ENCODE measurements at regions not wholly inside any gene's neighbourhood (a gene's known extent, or its start where the extent isn't known, plus 50 kb on each side); places are given as distances from the start of the nearest gene placed in this dataset.

DNA sequence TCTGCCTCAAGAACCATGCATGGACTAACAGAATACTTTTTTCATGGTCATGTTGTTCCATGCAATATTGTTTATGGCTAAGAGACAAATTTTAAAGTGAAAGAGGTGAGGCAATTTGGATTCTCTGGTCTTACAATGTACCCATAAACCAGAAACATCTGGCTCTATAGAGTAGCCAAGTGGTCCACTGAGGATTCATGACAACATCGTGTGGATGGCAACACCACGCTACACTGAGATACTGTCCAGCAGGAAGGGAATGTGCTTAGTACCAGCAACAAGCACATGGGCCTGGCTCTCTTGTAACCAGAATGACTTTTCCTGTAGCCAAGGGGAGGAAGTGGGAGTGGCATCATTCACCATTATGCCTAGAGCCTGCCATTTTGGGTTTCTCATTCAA is 218.2 kb downstream of the GADD45G start:
- Mint-ChIP-seq H3K27ac (no peak overlapping the region), H3K4me1 (ENCODE audit: low read depth) (peaks cover 8% of the 10 kb centered on the region), H3K36me3 (ENCODE audit: low read depth) (no peaks in the 10 kb centered on the region), H3K4me3 (no peak overlapping the region), H3K27me3 (no peaks in the 10 kb centered on the region), H3K9me3 (no peaks in the 10 kb centered on the region)

DNA sequence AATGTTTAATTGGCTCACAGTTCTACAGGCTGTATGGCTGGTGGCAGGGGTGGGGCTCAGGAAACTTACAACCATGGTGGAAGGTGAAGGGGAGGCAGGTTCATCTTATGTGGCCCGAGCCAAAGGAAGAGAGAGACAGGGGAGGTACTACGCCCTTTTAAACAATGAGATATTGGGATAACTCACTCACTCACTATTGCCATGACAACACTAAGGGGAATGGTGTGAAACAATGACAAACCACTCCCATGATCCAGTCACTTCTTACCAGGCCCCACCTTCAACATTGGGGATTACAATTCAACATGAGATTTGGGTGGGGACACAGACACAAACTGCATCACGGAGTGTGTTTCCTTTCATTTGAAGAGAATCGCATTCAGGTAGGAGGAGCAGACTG is 220.9 kb downstream of the GADD45G start:
- no peaks in the 10 kb centered on the region for H3K36me3 Mint-ChIP-seq (ENCODE audit: low read depth)
- peaks cover 3% of the 10 kb centered on the region for H3K9me3 Mint-ChIP-seq
- H3K27ac Mint-ChIP-seq, result no peak overlapping the region
- H3K4me3 Mint-ChIP-seq, result no peak overlapping the region
- no peaks in the 10 kb centered on the region for H3K27me3 Mint-ChIP-seq
- peaks cover 19% of the 10 kb centered on the region for H3K4me1 Mint-ChIP-seq (ENCODE audit: low read depth)

DNA sequence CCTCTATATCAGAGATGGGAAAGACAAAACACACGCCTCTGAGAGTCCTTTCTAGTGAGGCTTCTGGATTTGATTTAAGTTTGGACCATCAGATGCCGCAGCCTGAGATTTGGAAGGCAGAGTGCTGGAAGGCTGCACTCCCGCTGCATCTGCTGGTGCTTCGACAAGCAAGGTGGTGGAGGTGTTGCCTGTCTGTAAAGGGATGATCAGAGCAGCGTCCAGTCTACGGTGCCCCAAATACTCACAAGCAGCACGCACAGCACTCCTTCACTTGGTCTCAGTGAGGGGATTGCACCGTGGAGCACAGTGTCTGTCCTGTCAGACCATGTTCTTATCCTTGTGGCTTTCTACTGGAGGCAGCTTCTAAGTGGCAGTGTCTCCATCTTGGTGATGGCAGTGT is 221.4 kb downstream of the GADD45G start:
- Mint-ChIP-seq H3K27ac (no peak overlapping the region), H3K4me3 (no peak overlapping the region), H3K36me3 (ENCODE audit: low read depth) (no peaks in the 10 kb centered on the region), H3K4me1 (ENCODE audit: low read depth) (peaks cover 19% of the 10 kb centered on the region), H3K9me3 (peaks cover 3% of the 10 kb centered on the region), H3K27me3 (no peaks in the 10 kb centered on the region)

DNA sequence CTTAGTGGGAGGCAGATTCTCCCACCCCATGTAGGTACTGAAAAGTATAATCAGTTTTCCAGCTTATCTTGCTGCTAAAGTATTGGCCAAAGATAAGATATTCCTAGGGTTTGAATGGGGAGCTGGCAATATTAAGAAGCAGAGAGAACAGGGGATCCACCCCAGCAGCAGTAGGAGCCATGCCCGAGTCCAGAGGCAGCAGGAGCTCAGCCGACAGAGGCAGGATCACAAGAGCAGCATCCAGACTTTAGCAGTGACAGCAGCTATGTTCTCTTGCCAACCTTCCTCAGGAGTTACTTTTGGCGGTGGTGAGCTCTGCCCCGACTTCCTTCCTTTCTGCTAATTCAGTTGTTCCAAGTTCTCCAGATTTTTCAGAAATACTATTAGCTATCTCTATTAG is 224.5 kb downstream of the GADD45G start:
- peaks cover 3% of the 10 kb centered on the region for H3K9me3 Mint-ChIP-seq
- no peaks in the 10 kb centered on the region for H3K36me3 Mint-ChIP-seq (ENCODE audit: low read depth)
- no peaks in the 10 kb centered on the region for H3K27me3 Mint-ChIP-seq
- H3K27ac Mint-ChIP-seq, result no peak overlapping the region
- peaks cover 19% of the 10 kb centered on the region for H3K4me1 Mint-ChIP-seq (ENCODE audit: low read depth)
- H3K4me3 Mint-ChIP-seq, result no peak overlapping the region

DNA sequence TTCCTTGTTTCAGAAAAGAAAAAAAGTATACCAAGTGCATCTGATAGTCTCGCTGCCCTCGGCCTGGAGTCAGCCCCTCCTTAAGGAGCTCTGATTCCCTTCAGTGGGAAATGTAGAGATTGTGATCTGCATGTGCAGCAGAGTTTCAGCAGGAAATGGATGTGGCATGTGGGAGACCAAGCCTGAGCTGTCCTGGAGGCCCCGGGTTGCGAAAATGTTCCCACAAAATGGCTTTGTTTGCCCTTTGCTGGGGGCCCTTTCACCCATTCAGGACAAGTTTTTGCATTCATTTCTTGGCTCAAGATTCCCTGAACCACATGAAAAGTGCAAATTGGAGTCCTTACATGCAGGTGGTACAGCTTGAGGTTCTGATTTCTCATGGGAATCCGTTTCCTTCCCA is 230.9 kb downstream of the GADD45G start:
- no peak overlapping the region for H3K4me3 Mint-ChIP-seq
- no peak overlapping the region for H3K27ac Mint-ChIP-seq
- no peaks in the 10 kb centered on the region for H3K4me1 Mint-ChIP-seq (ENCODE audit: low read depth)
- H3K36me3 Mint-ChIP-seq (ENCODE audit: low read depth), result no peaks in the 10 kb centered on the region
- H3K27me3 Mint-ChIP-seq, result no peaks in the 10 kb centered on the region
- H3K9me3 Mint-ChIP-seq, result no peaks in the 10 kb centered on the region

DNA sequence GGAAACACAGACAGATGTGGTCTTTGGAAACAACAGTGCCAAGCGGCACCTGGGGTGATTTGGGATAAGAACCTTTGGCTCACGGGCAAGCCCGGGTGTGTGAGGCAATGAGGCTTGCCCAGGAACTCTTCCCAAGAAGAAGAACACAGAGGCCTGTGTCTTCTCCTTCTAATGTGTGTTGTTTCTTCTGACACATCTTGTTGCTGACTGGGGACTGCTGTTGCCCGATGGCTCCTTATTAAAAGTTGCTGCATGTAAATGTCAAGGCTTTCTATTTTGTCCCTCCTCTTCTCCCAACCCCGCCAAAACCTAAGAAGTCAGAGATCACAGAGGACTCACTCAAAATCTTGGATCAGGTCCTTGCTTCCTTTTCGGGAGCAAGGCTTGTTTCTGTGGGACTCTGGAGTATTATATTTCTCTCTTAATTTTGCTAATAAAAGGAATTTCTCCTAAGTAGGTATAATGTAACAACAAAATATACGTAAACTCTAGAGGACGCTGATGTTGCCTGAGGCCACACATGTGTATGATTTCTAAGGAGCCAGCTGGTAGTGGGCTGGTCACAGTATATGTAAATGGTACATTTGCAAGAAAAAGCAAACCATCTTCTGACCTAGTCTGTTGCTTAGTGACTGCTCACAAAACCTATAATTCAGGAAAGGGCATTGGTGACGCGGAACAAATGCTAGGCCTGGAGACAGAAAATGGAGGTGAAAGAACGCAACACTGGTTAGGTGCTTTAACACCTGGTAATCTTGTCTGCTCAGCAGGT is 232.5 kb downstream of the GADD45G start:
- no peaks in the 10 kb centered on the region for H3K9me3 Mint-ChIP-seq
- no peak overlapping the region for H3K27ac Mint-ChIP-seq
- no peak overlapping the region for H3K4me3 Mint-ChIP-seq
- H3K4me1 Mint-ChIP-seq (ENCODE audit: low read depth), result no peaks in the 10 kb centered on the region
- peaks cover 3% of the 10 kb centered on the region for H3K27me3 Mint-ChIP-seq
- H3K36me3 Mint-ChIP-seq (ENCODE audit: low read depth), result no peaks in the 10 kb centered on the region

DNA sequence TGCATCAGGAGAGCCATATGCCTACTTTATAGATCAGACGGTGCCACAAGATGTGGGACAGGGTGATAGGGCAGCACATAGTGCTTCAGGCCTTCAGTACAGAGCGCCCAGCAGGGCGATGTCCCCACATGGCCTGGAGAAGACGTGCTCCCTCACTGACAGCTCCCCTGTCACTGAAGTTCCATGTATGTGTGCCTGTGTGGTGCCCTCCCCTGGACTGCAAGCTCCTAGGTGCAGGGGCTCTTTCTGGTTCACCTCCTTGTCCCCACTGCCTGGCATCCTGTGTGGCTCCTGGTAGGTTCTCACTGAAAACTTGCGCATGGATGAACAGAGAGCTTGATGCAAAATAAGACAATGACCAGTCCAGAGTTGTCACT is 233.1 kb downstream of the GADD45G start:
- H3K4me3 Mint-ChIP-seq, result no peak overlapping the region
- no peaks in the 10 kb centered on the region for H3K4me1 Mint-ChIP-seq (ENCODE audit: low read depth)
- no peaks in the 10 kb centered on the region for H3K36me3 Mint-ChIP-seq (ENCODE audit: low read depth)
- no peaks in the 10 kb centered on the region for H3K9me3 Mint-ChIP-seq
- H3K27ac Mint-ChIP-seq, result no peak overlapping the region
- peaks cover 3% of the 10 kb centered on the region for H3K27me3 Mint-ChIP-seq

DNA sequence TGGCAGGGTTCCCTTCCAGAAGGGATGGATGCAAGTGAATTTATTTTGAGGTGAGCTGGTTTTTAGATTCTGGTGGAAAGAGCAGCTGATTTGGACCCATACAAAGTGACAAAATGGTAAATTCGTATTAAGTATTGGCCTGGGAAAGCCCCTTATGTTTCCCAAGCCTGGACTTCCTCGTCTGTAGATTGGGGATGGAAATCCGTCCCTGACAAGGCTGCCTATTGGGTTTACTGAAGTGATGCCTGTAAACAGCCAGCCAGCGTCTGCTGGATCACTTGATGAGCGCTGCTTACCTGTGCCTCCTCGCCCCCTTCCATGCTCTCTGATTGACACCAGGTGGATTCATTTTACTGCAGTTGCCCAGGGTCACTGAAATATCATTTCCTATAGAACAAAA is 233.8 kb downstream of the GADD45G start:
- H3K4me1 Mint-ChIP-seq (ENCODE audit: low read depth), result no peaks in the 10 kb centered on the region
- no peaks in the 10 kb centered on the region for H3K36me3 Mint-ChIP-seq (ENCODE audit: low read depth)
- no peak overlapping the region for H3K4me3 Mint-ChIP-seq
- H3K27ac Mint-ChIP-seq, result no peak overlapping the region
- no peaks in the 10 kb centered on the region for H3K9me3 Mint-ChIP-seq
- peaks cover 3% of the 10 kb centered on the region for H3K27me3 Mint-ChIP-seq

DNA sequence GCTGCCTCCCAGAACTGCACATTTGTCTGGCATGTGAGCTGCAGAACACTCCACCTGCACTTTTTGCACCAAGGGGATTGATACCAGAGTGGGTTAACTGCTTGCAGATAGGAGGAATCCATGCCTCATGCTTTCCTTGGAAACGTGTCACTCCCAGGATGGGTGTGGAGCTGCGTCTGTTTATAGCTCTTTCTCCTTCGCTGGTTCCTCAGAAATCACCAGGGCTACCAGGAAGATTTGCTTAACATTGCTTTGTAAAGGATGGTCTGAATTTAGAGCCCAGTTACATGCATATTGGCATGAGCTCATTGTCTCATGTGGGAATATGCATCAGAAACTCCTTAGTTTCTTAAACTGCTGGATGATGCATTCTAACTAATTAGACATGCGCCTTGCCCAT is 234.6 kb downstream of the GADD45G start:
- H3K9me3 Mint-ChIP-seq, result no peaks in the 10 kb centered on the region
- H3K27ac Mint-ChIP-seq, result no peak overlapping the region
- peaks cover 3% of the 10 kb centered on the region for H3K27me3 Mint-ChIP-seq
- H3K4me1 Mint-ChIP-seq (ENCODE audit: low read depth), result no peaks in the 10 kb centered on the region
- no peak overlapping the region for H3K4me3 Mint-ChIP-seq
- H3K36me3 Mint-ChIP-seq (ENCODE audit: low read depth), result no peaks in the 10 kb centered on the region

DNA sequence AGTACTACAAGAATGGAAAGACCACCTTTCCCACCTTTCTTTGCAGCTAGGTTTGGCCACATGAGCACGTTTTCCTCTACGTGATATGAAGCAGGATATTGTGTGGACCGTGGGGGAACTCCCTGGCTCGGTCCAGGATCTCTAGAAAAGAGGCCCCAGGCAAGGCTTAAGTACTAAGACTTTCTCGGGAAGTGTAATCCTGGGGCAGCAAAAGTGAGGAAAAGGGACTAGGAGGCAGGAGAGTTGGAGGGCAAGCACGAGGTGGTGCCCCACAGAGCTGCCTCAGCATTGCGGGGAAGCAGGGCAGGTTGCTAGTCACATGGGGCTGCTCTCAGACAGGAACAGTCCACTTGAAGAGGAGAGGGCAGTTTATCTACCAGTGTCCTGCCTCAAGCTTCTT is 235.1 kb downstream of the GADD45G start:
- H3K4me1 Mint-ChIP-seq (ENCODE audit: low read depth), result no peaks in the 10 kb centered on the region
- peaks cover 3% of the 10 kb centered on the region for H3K27me3 Mint-ChIP-seq
- H3K36me3 Mint-ChIP-seq (ENCODE audit: low read depth), result no peaks in the 10 kb centered on the region
- no peak overlapping the region for H3K27ac Mint-ChIP-seq
- H3K9me3 Mint-ChIP-seq, result no peaks in the 10 kb centered on the region
- no peak overlapping the region for H3K4me3 Mint-ChIP-seq

DNA sequence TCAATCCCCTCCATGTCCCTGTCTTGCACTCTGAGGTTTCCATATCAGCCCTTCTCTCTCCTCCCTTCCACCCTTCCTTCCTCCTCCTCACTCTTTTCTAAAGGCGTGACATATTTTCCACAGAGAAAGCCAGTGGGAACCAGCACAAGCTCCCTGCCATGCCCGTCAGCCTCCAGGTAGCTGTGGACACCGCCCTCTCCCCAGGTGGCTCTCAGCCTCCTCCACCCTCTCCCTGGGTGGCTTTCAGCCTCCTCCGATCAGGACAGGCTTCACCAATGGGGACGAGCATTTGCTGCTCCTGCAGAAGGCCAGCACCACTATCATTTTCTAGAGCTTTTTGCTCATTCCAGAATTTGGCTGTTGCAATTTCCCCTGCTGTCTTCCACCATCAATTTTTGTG is 236.6 kb downstream of the GADD45G start:
- Mint-ChIP-seq H3K9me3 (no peaks in the 10 kb centered on the region), H3K4me1 (ENCODE audit: low read depth) (no peaks in the 10 kb centered on the region), H3K27ac (no peak overlapping the region), H3K4me3 (no peak overlapping the region), H3K27me3 (peaks cover 3% of the 10 kb centered on the region), H3K36me3 (ENCODE audit: low read depth) (no peaks in the 10 kb centered on the region)

DNA sequence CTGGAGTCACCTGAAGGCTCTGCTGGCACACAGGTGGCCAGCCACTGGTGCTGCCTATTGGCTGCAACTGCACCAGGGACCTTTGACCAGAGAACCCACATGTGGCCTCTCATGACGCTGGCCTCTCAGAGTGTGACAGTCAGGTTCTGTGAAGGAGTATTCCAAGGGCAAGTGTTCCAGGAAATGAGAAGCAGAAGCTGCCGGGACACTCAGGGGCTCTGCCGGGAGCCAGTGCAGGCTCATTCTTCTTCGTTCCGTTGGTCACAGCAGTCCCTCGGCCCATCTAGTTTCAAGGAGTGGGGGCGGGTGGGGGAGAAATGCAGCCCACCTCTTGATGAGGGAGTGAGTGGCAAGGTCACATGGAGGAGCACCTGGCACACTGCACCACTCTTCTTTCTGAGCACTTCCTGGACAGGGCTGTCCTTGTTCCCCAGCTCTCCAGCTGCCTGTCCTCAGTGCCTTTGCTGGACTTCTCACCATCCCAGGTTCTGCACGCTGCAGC is 237.5 kb downstream of the GADD45G start:
- H3K9me3 Mint-ChIP-seq, result no peaks in the 10 kb centered on the region
- H3K27ac Mint-ChIP-seq, result no peak overlapping the region
- no peaks in the 10 kb centered on the region for H3K36me3 Mint-ChIP-seq (ENCODE audit: low read depth)
- H3K4me3 Mint-ChIP-seq, result no peak overlapping the region
- no peaks in the 10 kb centered on the region for H3K4me1 Mint-ChIP-seq (ENCODE audit: low read depth)
- H3K27me3 Mint-ChIP-seq, result peaks cover 3% of the 10 kb centered on the region

DNA sequence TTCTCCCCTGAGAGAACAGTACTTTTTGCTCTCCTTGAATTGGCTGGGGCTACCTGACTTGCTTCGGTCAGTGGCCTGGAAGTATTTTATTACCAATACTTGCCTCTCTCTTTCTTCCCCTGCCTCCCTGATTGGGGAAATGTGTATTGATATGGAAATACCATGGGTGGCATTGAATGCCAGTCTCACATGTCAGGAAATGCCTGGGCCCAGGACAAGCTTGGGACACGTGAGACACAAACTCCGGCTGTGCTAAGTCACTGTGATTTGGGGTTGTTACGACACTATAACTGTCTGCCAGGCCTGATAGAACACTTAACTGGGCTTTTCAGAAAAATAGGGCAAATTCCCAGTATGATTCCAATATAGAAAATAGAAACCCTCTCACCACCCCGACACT is 238.3 kb downstream of the GADD45G start:
- Mint-ChIP-seq H3K36me3 (ENCODE audit: low read depth) (no peaks in the 10 kb centered on the region), H3K4me3 (no peak overlapping the region), H3K27ac (no peak overlapping the region), H3K9me3 (no peaks in the 10 kb centered on the region), H3K27me3 (peaks cover 3% of the 10 kb centered on the region), H3K4me1 (ENCODE audit: low read depth) (no peaks in the 10 kb centered on the region)

DNA sequence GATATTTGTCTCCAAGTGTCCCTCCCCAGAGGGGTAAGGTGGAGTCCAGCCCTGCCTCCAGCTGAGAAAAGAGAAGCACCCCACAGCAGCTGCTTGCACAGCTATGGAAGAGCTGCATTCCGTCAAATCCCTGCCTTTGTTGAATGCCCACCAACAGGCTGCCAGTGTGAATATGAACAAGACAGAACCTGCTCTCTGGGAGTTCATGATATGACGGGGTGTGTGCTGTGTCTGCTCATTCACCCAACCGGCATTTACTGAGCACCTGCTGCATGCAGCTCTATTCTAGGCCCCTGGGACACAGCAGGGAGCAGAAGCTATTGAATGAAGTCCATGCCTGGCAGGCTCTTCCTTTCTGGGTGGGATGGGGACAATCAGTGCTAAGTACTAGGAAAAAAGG is 238.8 kb downstream of the GADD45G start:
- H3K27ac Mint-ChIP-seq, result no peak overlapping the region
- H3K4me1 Mint-ChIP-seq (ENCODE audit: low read depth), result no peaks in the 10 kb centered on the region
- no peaks in the 10 kb centered on the region for H3K9me3 Mint-ChIP-seq
- H3K4me3 Mint-ChIP-seq, result no peak overlapping the region
- no peaks in the 10 kb centered on the region for H3K36me3 Mint-ChIP-seq (ENCODE audit: low read depth)
- H3K27me3 Mint-ChIP-seq, result peaks cover 3% of the 10 kb centered on the region

DNA sequence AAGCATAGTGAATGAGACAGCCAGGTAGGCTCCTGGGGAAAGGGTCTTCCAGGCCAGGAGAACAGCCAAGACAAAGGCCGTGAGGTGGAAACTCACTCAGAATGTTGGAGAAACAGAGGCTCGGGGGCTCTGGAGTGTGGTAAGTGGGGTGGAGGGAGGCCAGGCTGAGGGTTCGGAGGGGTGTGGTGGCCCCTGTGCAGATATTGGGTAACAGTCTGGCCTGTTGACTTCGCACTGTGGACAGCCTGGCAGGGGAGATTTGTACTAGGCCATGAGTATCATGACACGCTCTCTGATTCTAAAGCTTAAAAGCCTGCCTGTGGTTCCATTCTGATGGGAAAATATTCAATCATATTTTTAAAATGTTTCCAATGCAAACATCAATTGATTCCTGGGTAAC is 239.3 kb downstream of the GADD45G start:
- H3K27ac Mint-ChIP-seq, result no peak overlapping the region
- H3K4me3 Mint-ChIP-seq, result no peak overlapping the region
- H3K4me1 Mint-ChIP-seq (ENCODE audit: low read depth), result no peaks in the 10 kb centered on the region
- H3K9me3 Mint-ChIP-seq, result no peaks in the 10 kb centered on the region
- peaks cover 3% of the 10 kb centered on the region for H3K27me3 Mint-ChIP-seq
- H3K36me3 Mint-ChIP-seq (ENCODE audit: low read depth), result no peaks in the 10 kb centered on the region

DNA sequence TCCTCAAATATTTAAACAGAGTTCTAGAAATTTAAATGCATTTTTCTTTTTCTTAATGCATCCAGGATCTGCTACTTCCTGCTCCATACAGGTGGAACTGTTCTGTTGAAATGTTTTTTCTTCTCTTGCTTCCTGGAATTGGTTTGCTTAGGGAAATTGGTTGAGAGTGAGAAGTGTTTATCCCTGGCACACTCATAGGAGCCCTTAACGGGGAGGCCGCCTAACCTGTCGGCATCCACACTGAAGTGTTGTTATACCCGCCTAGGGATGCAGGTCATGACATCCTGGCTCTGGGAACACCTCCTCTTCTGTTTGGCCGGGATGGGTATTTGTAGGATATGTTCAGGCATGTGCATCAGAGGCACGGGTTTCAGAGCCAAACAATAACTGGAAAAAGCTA is 239.7 kb downstream of the GADD45G start:
- peaks cover 3% of the 10 kb centered on the region for H3K27me3 Mint-ChIP-seq
- no peaks in the 10 kb centered on the region for H3K4me1 Mint-ChIP-seq (ENCODE audit: low read depth)
- no peak overlapping the region for H3K27ac Mint-ChIP-seq
- no peaks in the 10 kb centered on the region for H3K36me3 Mint-ChIP-seq (ENCODE audit: low read depth)
- no peaks in the 10 kb centered on the region for H3K9me3 Mint-ChIP-seq
- H3K4me3 Mint-ChIP-seq, result no peak overlapping the region

Measured in stimulated activated naive CD8-positive, alpha-beta T cell treated with anti-CD3 and anti-CD28 coated beads, Interleukin-15, Interleukin-2, amounts not matched to agents 100 ng/mL and 50 ng/mL, for 24 hours (primary cell).